ENCODE measurements at regions not wholly inside any gene's neighbourhood (a gene's known extent, or its start where the extent isn't known, plus 50 kb on each side); places are given as distances from the start of the nearest gene placed in this dataset.
"Not testable (repeated sequence)": the region's sequence is repeated elsewhere in the genome, so short reads cannot be mapped to it uniquely, and the experiment has no call there.

- no peak for DNase-seq (ENCODE audit: low read depth in 1 of 2, low spot score in 1 of 2)
Measured at GRCh38 chr13:44848920-44849676, 140.2 kb downstream of the NUFIP1 start.

- not testable (repeated sequence) for DNase-seq (ENCODE audit: low read depth in 1 of 2, low spot score in 1 of 2)
Measured at GRCh38 chr13:44845281-44846058, 143.8 kb downstream of the NUFIP1 start.

DNA sequence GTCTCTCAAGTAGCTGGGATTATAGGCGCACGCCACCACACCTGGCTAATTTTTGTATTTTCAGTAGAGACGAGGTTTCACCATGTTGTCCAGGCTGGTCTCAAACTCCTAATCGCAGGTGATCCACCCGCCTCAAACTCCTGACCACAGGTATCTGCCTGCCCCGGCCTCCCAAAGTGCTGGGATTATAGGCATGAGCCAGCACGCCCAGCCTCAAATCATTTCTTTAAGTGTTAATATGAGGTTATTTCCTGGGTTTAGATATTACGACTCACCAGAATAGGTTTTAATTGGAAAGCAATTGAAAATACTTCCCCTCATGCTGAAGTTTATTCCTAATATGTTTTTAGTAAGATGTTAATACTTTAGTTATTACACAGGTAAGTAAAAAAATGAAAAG is 144.5 kb downstream of the NUFIP1 start:
- DNase-seq (ENCODE audit: low read depth in 1 of 2, low spot score in 1 of 2) = no peak

DNA sequence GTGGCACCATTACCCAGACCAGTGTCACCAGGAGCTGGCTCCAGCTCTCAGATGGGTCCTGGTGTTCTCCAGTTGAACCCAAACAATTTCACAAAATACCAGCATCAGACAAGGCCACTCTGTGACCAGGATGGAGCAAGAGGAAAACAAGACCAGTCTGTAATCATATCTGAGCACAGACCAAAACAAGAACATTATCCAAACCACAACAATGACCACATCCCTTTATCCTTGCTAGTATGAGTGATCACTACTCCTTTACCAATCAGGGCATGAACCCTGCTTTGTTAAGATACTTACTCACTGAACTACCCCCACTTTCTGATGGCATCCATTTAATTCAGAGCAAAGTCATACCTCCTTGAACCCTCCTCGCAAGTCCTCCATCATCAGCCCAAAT is 145.9 kb downstream of the NUFIP1 start:
- DNase-seq (ENCODE audit: low read depth in 1 of 2, low spot score in 1 of 2) = no peak

DNA sequence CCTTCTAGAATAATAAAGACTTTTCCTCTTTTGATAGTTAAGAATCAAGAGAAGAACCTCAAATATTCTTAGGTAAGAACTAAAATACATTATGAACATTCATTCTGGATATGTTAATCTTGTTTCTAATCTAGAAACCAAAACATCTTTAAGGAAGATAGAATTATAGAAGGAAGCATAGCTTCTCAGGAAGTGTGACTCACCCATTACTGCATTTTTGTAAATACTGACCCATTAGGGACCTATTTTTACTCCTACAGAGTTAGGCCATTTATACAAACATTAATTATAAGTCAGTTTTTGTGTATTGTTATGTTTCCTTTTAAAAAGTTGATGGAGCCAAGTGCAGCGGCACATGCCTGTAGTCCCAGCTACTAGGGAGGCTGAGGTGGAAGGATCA is 147.1 kb downstream of the NUFIP1 start:
- no peak for DNase-seq (ENCODE audit: low read depth in 1 of 2, low spot score in 1 of 2)

GRCh38 chr13:44840131-44840530 is 149.1 kb downstream of the NUFIP1 start:
- DNase-seq (ENCODE audit: low read depth in 1 of 2, low spot score in 1 of 2) = no peak

DNA sequence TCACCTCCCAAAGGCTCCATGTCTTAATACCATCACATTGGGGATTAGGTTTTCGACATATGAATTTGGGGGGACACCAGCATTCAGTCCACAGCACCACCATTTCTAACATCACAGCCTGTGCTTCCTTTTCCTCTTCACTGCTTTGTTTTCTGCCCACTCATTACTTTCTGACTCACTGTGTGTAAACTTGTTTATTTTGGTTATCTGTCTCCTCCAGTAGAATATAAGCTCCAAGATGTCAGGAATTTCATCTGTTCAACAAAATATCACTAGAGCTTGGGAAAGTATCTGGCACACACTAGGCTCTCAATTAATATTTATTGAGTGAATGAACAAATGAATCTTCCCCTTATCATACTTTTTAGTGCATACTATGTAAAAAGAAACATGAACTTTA is 152.0 kb downstream of the NUFIP1 start:
- DNase-seq (ENCODE audit: low read depth in 1 of 2, low spot score in 1 of 2) = no peak

DNA sequence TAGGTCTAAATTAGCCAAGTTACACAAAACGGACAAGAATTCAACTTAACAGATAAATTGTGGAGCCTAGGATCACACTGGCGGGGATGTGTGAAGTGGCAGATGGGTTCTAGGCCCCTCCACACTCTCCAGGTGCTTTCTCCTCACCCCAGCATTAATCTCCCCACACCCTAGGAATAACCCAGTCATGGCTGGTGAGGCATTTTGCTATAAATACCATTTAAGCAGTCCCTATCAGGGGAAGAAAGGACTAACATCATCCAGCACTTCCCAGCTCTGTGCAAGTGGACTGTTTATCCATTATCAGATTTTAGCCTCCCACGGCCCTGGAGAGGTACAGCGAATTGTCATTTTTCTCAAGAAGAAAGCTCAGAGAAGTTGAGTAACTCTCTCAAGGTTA is 154.9 kb downstream of the NUFIP1 start:
- DNase-seq (ENCODE audit: low read depth in 1 of 2, low spot score in 1 of 2) = no peak

DNA sequence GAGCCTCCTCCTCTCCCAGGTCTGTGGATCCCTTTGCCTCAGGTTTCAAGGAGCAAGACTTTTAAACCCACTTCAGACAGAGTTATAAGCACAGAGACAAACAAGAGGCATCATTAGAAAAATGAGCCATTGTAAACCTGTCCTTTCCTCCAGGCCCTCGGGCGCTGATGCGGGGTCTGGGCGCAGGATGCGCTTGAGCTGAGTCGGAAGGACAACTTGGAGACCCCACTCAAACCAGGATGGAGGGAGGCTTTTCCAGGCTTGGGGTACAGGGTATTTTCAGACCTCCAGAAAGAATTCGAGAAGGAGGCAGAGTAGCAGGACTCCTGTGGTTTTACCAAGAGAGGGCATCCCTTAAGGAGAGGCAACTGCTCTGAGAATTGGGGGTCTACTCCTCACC is 155.6 kb downstream of the NUFIP1 start:
- no peak for DNase-seq (ENCODE audit: low read depth in 1 of 2, low spot score in 1 of 2)

DNA sequence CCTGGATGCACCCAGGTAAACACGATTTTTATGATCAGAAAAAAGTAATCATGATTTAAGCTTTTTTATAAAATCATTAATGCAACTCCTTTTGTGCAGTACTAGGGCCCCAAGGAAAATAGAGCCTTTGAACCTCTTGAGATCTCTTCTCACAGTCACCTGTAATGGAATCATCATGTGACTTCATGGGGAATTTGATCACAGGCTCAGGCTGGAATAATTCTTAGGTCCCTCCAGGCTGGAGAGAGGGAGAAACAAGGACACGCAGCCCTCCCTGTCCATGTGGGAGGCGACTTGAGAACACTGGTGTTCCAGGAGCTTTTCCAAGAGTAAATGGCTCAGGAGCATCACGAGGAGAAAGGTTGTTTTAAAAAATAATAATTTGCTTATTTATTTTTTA is 156.1 kb downstream of the NUFIP1 start:
- no peak for DNase-seq (ENCODE audit: low read depth in 1 of 2, low spot score in 1 of 2)

DNA sequence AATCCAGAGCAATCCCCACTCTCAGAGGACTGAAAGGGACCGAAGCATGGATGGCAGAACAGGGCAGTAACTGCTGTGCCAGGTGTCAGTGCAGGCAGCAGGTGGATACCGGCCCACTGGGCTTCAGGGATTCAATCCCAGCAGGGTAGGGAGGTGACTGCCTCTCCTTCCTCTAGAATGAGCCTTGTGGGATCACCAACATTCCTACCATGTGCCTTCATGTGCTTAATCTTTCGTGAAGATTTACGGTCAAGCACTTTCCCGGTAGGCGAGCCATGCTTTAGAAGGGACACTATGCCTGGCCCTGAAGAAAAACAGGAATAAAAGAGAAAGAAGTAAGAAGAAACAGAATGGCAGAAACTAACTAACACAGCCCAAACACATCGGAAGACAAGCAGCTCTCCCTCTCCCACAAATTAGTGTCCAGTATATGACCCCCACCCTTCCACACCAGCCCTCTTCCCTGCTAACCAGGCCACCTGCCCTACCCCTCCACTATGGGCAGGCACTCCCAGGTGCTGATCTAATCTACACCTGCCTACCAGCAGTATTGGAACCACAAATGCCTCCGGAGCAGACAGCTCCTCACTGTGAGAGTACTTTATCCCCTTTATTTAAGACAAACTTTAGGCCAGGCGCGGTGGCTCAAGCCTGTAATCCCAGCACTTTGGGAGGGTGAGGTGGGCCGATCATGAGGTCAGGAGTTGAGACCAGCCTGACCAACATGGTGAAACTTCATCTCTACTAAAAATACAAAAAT is 162.5 kb downstream of the NUFIP1 start:
- DNase-seq (ENCODE audit: low read depth in 1 of 2, low spot score in 1 of 2) = no peak

GRCh38 chr13:44825953-44826352 is 163.3 kb downstream of the NUFIP1 start:
- DNase-seq (ENCODE audit: low read depth in 1 of 2, low spot score in 1 of 2) = no peak

GRCh38 chr13:44823555-44823954 is 165.7 kb downstream of the NUFIP1 start:
- DNase-seq (ENCODE audit: low read depth in 1 of 2, low spot score in 1 of 2) = not testable (repeated sequence)

DNA sequence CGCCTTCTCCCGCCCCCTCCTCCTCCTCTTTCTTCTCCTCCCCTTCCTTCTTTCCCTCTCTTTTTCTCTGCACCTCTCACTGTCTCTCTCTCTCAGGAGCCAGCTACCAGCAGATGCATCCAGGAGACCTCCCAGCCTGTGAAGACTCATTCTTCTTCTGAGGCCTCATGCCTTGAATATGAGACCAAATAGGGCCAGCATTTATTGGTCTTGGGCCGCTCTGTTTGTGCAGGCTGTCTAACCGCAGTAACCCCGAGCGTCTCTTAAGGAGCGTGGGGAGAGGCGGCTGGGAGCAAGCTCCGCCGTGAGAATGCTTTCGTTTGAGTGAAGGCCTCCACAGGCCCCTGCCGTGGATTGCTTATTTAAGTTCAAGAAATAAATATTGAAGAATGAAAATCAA is 167.0 kb downstream of the NUFIP1 start:
- DNase-seq (ENCODE audit: low read depth in 1 of 2, low spot score in 1 of 2) = no peak

GRCh38 chr13:44819772-44820171 is 169.5 kb downstream of the NUFIP1 start:
- no peak for DNase-seq (ENCODE audit: low read depth in 1 of 2, low spot score in 1 of 2)

DNA sequence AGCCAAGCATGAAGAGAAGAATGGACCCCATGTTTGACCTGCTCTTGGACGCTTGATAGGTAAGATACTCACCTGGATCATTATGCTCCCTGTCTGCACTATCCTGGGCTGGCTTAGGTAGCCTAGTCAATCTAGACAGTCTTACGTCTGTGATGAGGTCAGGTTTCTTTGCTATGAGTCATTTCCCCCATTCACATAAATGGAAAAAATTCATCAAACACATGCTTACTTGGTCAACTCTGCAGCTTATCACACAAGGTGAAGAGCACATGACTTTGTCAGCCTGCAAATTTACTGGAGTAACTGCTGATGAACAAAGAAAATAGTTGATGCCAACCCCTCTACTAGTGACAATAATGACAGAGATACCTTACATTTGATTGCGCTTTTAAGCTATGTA is 170.0 kb downstream of the NUFIP1 start:
- no peak for DNase-seq (ENCODE audit: low read depth in 1 of 2, low spot score in 1 of 2)

GRCh38 chr13:44818428-44818827 is 170.8 kb downstream of the NUFIP1 start:
- DNase-seq (ENCODE audit: low read depth in 1 of 2, low spot score in 1 of 2) = no peak

DNA sequence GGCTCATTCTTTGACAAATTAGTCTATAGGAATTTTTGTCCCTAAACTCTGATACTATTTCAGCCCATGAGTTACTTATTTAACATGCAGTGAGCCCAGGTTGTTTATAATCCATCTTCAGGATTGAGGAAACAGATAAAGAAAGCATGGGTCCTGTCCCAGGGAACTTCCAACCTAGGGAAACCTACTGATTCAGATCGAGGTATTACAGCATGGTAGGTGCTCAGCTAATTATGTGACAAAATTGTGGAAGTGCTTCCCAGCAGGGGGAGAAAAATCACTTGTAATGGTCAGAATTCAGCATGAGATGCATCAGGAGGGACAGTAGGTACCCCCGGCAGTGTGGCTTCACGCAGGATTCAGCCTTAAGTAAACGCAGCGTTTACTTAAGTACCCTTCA is 171.3 kb downstream of the NUFIP1 start:
- DNase-seq (ENCODE audit: low read depth in 1 of 2, low spot score in 1 of 2) = no peak

- DNase-seq (ENCODE audit: low read depth in 1 of 2, low spot score in 1 of 2) = no peak
Measured at GRCh38 chr13:44817131-44817671, 172.1 kb downstream of the NUFIP1 start.

DNA sequence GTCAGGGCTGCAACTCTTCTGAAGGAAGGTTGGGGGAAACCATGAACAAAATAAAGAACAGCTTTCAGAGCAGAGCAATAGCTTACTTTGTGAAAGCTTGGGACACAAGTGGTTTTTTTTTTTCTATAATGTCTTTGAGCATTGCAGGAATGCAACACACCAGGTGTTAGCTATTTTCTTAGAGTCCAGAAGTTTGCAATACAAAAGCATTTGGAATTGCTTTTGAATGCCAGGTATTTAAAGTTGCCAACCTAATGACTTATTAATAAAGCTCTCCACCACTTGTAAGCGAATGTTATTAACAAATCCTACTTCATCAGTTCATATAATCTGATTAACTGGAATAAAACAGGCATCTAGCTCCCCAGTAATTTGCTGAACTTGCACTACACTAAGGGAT is 172.6 kb downstream of the NUFIP1 start:
- no peak for DNase-seq (ENCODE audit: low read depth in 1 of 2, low spot score in 1 of 2)

- no peak for DNase-seq (ENCODE audit: low read depth in 1 of 2, low spot score in 1 of 2)
Measured at GRCh38 chr13:44815623-44816022, 173.6 kb downstream of the NUFIP1 start.

DNA sequence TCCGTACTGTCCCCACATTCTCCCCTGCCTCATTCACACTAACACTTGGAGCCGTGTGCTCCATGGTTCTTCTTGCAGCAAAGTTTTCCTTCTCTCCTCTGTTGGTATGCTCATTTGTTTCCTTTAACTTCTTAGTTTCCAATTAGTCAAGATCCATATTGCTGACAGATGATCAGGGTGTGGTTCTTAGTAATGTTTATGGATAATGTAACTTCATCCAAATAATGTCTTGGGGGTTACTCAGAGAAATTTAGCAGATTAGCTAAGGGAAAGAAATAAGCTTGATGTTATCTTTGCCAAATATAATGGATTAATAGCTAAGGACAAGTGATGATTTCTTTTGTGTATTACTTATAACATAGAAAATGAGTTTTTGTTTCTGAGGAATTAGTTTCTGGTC is 174.4 kb downstream of the NUFIP1 start:
- DNase-seq (ENCODE audit: low read depth in 1 of 2, low spot score in 1 of 2) = no peak
